ENCODE measurements at regions not wholly inside any gene's neighbourhood (a gene's known extent, or its start where the extent isn't known, plus 50 kb on each side); places are given as distances from the start of the nearest gene placed in this dataset.

DNA sequence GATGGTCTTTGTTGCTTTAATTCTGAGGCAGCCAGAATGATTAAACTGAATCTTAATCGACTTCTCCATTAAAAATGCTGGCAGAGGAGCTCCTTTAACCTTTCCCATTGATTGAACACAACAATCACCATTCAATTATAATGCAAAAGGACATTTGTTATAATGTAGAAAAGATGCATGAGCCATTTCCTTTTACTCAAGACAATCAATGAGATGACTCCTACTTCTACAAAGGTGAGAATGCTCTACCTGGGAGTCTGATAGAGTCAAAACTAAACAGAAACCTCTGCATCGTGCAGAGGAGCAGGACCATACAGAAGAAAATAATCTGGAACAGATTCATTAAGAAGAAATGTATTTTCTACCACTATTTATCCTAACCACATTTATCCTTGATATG lies 253.6 kb upstream of the DACH1 start:
- no peak for DNase-seq

DNA sequence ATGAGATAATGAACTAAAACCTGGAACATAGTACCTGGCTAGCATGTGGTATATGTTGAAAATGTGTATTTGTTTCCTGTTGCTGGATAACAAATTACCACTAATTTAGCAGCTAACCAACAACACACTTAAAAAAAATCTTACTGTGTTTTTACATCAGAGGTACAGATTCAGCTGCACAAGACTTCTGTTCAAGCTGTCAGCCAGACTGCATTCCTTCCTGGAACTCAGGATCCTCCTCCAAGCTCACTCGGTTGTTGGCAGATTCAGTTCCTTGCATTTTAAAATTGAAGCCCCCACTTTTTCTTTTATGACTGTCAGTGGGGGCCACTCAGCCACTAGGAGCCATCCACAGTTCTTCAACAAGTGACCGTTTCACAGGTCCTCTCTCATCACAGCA lies 246.9 kb upstream of the DACH1 start:
- no peak for DNase-seq

DNA sequence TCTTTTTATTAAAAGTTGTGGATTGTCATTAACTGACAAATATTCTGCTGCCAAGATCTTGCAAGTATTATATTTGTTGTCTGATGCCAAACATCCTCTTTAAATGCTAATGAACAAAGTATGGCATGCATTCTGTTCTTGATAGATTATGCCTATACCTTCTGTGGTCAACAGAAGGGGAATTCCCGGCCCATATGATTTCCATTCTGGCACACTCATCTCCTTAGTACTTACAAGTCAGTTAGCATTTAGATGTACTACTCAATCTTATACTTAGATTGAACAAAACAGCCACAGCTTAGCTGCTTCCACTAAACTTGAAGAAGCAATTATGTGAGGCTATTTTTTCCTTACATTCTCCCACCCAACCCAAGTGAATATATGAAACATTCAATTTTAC lies 246.1 kb upstream of the DACH1 start:
- no peak for DNase-seq

DNA sequence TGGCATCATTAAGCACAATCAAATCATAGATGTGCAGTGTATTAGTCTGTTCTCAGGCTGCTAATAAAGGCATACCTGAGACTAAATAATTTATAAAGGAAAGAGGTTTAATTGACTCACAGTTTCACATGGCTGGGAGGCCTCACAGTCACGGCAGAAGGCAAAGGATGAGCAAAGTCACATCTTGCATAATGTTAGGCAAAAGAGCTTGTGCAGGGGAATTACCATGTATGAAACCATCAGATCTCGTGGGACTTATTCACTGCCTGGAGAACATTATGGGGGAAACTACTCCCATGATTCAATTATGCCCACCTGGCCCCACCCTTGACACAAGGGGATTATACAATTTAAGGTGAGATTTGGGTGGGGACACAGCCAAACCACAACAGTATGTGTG lies 245.2 kb upstream of the DACH1 start:
- DNase-seq: no peak

DNA sequence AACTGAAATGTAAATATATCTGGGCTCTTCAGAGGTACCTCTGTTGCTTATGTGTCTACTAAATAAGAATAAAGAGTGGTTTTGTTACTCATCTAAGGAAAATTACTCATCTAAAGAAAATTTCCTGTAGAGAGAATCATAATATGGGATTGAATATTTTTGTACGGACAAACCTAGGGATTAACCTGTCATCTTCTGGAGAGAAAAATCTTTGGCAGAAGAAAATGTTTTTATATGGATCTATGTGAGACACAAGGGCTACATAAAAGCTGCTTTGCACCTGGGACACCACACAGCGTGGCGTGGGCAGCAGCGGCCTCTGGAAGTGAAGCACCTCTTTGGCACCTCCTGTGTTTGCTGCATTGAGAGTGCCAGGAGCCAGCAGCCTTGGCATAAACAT lies 242.9 kb upstream of the DACH1 start:
- DNase-seq: no peak

DNA sequence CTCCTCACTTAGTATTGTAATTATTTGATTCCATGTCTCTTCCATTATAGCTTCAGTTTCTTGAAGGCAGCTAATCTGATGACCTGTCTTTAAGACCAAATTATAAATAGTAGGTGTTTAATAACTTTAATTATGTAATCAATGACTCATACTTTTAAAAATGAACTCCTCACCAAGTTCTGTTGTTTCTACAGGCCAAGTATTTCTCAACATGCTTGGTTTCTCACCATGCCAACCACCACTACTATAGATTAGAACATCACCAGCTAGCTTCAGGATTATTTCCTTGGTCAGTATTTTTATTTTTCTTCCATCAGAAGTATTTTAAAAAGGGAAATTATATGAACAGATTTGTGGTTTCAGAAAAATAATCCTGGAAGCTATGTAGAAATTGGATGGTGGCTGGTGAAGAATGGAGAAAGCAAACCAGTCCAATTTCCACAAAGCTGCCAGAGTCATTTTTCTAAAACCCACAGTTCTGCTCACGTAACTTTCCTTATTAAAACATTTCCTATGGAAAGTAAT lies 237.7 kb upstream of the DACH1 start:
- DNase-seq: no peak

DNA sequence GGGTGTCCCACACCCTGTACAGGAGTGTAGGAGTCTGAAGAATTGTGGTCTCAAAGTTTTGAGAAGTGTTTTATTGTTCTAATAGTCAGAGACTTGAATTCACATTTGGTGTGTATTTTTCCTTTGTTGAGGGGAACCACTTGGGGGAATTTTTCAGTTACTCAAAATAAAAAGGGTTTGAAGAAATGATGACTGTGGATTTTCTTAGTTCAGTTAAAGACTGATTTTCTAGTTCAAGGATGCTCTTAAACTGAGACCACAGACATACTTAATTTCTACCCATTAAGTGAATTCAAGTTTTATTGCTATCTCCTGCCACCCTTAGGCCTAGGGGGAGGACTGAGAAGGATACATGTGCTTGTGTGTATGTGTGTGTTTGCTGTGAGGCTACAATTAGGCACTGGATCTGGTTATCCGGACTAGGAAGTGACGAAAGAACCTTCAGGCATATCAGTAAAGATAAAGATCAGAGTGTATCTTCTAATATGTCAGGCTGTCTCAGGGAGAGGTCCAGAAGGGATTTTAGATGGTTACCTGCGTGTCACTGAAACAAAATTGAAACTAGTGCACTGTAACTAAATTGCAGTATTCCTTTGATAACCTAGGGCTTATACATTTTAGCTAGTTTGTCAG lies 234.9 kb upstream of the DACH1 start:
- no peak for DNase-seq

DNA sequence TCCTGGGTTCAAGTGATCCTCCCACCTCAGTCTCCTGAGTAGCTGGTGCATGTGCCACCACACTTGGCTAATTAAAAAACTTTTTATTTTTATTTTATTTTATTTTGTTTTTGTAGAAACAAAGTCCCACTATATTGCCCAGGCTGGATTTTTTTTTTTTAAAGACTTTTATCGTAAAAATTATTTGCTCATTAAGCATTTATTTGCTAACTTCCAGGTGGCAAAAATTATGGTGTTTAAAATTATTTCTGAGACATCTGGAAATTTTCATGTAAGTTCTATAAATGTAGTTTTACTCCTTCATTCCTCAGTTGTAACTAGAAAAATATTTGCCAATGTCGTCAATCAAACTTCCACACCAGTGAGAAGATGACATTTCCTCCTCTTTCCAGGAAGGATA lies 233.3 kb upstream of the DACH1 start:
- DNase-seq: no peak

DNA sequence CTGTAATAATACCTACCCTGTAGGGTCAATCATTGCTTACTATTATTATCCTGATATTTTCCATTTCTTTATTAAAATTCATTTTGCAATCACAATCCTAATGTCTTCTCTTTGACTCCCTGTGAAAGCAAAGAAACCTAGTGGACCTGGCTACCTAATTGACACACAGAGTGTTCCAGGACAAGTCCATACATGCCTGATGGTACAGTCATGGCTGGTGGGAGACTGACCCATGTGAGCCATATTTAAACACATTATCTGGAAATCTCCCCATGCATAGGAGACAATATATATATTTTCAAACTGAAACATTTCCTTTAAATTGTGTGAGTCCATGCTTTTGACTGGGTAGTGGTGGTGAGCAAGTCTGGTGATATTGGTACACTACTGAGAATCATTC lies 230.6 kb upstream of the DACH1 start:
- no peak for DNase-seq

DNA sequence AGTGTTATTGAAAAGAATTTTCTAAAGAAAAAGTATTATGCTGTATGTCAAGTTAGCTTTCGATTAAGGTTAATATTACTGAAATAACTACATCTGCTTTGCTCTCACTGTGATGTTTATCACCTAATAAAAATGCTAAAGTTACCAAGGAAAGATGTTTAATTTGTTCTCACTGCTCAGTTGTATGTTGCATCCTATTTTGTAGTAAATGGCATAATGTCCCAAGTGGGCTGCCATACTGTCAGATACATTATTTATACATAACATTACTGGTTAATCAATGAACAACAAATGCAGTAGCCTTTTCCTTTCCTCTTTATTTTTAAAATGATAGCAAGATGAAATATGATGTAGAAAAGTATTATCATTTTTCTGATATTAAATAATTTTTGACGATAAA lies 226.3 kb upstream of the DACH1 start:
- no peak for DNase-seq

DNA sequence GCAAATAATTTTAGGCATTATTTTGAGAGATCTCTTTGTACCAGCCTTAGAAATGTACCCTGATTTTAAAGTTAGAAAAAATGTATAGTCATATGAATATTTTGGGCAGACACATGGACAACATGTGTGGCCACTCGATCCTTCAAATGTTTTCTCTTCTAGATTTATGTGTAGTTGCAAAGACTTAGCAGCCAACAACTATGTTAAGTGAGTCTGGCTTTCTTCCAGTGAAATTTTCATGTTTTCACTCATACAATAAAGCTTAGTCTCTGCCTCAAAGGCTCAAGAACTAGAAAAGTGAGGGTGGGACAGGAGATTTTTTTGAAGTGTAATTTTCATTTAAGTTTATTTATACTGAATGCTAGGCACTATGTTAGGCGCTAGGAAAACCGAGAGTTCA lies 207.7 kb upstream of the DACH1 start:
- no peak for DNase-seq

DNA sequence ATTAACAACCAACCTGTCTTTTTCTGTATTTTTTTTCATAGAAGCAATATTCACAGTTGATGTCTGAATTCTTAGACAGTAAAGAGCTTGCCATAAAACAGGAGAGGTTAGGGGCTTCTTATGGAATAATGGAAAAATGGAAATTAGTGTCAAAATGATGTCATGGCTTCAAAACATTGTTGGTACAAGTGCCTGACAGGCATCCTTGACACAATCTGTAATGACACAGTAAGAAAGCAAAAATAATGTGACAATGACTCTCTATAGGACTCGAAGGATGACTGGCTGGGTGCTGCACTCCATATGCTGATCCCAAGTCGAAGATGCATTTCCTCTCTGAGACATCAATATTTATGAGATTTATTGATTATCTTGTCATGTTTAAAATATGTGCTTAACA lies 205.3 kb upstream of the DACH1 start:
- no peak for DNase-seq

DNA sequence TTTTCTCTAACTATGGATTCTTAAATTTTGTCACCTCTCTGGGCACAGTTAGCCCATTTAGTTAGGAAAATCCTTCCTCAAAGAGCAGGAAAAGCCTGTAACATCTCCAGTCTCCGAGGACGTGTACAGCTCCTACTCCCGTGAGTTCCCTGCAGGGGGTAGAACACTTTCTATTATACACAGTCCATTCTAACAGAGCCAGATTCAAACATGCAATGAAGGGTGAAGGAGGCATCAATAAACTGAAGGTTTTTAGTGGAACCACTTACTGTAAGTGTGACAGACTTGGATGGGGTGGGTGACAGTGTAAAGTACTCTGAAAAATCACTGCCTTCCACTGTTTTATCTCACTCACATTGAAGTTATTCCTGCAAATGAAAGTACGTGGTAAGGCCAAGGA lies 204.7 kb upstream of the DACH1 start:
- no peak for DNase-seq

DNA sequence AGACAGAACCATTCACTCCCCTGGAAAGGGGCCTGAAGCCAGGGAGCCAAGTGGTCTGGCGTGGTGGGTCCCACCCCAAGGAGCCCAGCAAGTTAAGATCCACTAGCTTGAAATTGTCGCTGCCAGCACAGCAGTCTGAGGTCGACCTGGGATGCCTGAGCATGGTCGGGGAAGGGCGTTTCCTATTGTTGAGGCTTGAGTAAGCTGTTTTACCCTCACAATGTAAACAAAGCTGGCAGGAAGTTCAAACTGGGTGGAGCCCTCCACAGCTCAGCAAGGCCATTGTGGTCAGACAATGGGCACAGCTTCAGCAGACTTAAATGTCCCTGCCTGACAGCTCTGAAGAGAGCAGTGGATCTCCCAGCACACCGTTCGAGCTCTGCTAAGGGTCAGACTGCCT lies 195.6 kb upstream of the DACH1 start:
- DNase-seq: no peak

DNA sequence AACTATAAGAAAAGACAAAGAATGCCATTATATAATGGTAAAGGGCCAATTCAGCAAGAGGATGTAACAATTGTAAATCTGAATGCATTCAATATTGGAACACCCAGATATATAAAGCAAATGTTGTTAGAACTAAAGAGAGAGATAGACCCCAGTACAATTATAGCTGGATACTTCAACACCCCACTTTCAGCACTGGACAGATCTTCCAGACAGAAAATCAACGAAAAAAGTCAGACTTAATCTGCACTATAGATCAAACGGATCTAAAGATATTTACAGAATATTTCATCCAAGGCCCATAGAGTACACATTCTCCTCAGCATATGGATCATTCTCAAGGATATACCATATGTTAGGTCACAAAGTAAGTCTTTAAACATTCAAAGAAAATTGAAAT lies 194.6 kb upstream of the DACH1 start:
- no peak for DNase-seq

DNA sequence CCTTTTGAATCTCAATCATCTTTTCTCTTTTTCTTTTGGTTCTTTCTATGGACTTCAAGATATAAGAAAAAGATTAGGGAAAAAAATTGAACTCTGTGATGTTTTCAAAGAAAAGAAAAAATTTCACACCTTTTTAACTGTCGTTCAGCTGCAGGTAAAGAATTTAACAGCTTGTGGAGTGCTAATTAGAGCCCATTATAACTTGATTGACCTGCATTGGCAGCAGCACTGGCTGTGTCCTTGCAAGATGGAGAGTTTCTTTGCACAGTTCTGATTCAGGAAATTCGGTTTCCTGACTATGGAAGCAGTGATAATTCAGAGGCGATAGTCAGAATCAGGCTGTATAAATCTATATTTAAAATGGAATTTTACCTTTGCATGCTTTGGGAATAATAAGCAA lies 183.2 kb upstream of the DACH1 start:
- no peak for DNase-seq

DNA sequence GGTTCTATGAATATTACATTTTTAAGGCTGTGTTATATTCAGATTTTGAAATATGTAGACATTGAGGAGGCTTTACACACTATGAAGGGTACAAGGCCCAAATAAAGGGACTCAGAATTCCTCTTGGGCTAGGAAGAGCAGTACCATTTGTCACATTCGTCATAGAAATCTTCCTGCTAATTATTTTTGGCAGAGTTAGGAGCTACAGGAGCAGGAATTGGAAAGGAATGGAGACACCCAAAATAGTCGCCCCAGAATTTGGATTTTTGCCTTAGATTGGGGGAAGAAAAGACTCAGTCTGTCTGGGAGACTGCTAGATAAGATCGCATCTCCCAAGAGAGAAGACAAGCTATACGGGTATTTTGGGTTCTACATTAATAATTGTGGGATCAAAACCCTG lies 176.4 kb upstream of the DACH1 start:
- peak in 5 of 58 donors; percentile 0 to 36 (median 2) for DNase-seq

DNA sequence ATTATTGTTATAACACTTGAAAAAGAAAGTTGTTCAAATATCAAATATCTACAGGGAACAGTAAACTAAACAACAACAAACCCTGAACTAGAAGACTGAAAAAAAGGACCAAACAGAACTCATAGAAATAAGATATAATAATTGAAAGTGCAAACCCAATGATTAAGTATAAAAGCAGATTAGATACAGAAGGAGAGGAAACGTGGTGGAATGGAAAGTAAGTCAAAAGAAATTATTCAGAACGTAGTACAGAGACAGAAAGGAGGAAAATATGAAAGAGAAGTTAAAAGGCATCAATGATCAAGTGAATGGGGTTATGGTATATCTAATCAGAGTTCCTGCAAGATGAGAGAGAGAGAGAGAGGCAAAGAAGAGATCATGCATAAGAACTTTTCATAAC lies 174.2 kb upstream of the DACH1 start:
- no peak for DNase-seq

DNA sequence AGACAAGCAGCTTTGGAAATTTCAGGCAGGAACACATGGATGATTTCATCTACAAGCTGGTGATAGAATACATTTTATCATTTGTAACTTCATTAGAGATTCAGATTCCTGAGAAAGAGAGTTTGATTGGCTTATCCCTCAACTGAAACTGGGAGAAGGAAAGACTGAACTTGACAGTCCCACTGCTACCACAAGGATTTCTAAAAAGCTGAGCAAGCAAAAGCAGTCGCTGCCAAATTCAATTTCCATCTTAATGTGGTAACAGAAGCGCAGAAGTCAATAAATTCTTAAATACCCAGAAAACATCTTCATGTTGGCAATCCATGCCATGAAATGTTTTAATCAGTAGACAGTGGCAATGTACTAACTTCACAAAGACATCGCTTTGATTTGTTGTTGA lies 172.1 kb upstream of the DACH1 start:
- DNase-seq: no peak

DNA sequence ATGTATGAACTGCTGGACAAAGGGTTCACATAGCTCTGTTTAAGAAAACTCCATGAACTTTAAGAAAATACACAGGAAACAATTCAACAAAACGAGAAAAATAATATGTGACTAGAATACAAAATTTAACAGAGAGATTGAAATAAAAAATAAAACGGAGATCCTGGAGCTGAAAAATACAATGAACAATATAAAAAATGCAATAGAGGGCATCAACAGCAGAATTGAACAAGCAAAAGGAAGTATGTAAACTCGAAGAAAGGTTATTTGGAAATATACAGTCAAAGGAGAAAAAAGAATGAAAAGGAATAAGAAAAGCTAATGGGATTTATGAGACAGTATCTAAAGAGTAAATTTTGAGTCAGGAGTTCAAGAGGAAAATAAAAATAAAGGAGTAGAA lies 163.0 kb upstream of the DACH1 start:
- no peak for DNase-seq

DNA sequence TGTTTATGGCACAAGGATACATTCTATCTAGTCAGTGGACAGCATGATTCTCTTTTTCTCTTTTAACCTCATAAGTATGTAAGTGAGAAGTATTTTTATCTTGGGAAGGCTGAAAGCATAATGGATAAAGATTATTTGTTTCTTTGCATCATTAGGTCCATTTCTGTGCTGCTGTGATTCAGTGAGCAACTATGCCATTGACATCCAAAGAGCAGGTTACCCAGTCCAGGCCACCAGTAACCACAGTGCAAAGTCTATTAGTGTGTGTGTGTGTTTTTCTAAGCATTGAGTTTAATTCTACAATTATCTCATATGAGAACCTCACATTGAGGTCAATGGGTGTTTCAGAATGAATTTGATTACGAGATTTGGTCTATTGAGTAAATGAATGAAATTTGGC lies 158.8 kb upstream of the DACH1 start:
- DNase-seq: no peak

DNA sequence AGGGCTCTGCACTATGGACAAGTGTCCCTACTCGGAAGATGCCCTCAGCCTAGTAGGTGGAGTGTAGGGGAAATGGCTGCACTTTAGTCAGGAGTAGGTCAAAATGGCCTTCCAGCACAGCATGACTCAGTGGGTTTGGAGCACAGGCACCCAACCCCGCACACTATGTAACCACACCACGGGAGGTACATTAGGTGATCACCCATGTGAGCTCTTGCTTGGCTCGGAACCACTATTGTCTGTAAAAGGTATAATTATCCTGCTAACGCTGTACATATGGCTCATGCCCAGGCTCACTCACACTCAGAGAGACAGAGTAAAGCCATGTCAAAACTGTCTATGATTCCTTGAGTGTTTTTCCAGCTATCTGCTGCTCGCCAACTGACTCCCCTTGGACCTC lies 156.9 kb upstream of the DACH1 start:
- DNase-seq: no peak

DNA sequence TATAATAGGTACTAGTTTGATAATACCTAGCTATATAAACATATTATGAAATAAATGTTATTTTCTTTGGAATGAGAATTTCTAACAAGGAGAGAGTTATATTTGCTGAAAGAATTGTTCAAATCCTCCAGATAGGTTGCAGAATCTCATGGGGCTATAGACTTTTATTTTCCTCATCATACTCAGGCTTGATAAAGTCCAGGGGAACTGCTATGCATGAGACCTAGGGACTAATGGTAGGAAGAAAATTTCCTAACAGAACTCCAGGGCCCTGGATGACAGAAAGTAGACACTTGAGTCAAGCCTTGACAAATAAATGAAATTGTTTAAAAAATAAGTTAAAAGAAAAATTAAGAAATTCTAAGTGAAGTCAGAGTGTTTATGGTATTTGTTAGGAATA lies 138.5 kb upstream of the DACH1 start:
- DNase-seq: no peak

DNA sequence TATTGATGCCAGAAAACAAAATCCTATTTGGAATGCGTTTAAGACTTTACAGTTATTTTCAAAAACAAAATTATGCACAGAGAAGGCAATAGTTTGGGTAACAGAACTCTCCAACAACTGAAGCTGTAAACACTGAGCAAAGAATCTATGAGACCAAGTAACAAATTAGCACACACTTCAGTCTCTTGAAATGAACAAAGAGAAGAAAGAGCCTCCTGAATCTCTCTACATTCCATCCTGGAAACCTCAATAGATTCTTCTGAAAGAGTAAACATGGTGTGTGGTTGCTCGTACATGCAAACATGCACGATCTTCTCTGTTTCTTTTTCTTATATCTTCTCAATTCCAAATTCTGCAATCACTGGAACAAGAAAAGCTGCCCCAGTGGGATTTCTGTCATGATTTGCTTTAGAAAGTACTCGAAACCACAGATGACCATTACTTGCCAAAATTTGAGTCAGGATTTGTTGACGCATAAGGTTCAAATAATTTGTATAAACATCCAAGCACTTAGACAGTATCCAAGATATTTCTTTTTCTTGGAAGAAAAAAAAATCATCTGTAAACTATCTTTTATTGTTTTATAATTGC lies 137.9 kb upstream of the DACH1 start:
- DNase-seq: no peak
